SK-N-SH (cell line): ENCODE measurements at regions not wholly inside any gene's neighbourhood (a gene's known extent, or its start where the extent isn't known, plus 50 kb on each side); places are given as distances from the start of the nearest gene placed in this dataset.

Source experiments
- CTCF ChIA-PET: fragments of 300-600, 350-600 bp; formaldehyde crosslinking; extraction: SDS; loops from one replicate; lab custom pipeline; 2021; lab: Yijun Ruan, JAX
- POLR2A ChIA-PET: fragments of 350-600 bp; sonication (Branson Sonifier 250); formaldehyde crosslinking; extraction: SDS; loops from one replicate; lab custom pipeline; 2020; ENCODE audit warnings: antibody characterized with exemption, inconsistent platforms; lab: Yijun Ruan, JAX
- DNase-seq: peaks from one replicate; pipeline ENCODE4 v3.0.0; 2012
- H2AFZ ChIP-seq: fragments of 200-600 bp; sonication (generic); 2 replicates; pipeline ENCODE4 v1.8.1; 2016; ENCODE audit warnings: antibody characterized with exemption, mild to moderate bottlenecking, low read depth
- H3F3A ChIP-seq: fragments of 200-600 bp; sonication (generic); replicated peaks from 2 replicates; pipeline ENCODE3; 2016; ENCODE audit warnings: antibody characterized with exemption, mild to moderate bottlenecking; ENCODE audit not compliant: insufficient read depth
- H3K27ac ChIP-seq, 2 experiments: fragments of 200-500 bp in 1 of 2; fragments of 200-600 bp in 1 of 2; sonication (Bioruptor generic) in 1 of 2; sonication (generic), shearing (Covaris generic) in 1 of 2; 2 replicates each; pipeline versions ENCODE4 v1.5.1 to v1.6.1; 2014 to 2016; ENCODE audit warnings: low read depth in 2 of 2, inconsistent platforms in 1 of 2, low read length in 1 of 2, mild to moderate bottlenecking in 1 of 2, mixed read lengths in 1 of 2
- H3K27me3 ChIP-seq: fragments of 200-600 bp; sonication (generic), shearing (Covaris generic); 2 replicates; pipeline ENCODE4 v1.6.1; 2016; ENCODE audit warnings: mixed run types; ENCODE audit not compliant: insufficient read depth
- H3K36me3 ChIP-seq, 2 experiments: fragments of 200-500 bp in 1 of 2; fragments of 200-600 bp in 1 of 2; sonication (Bioruptor generic) in 1 of 2; sonication (generic) in 1 of 2; replicated peaks in 1 of 2; 2 replicates each; pipeline versions ENCODE3 to v1.5.1; 2014 to 2016; ENCODE audit warnings: low read length in 1 of 2, mild to moderate bottlenecking in 1 of 2; ENCODE audit not compliant: insufficient read depth in 2 of 2, control insufficient read depth in 1 of 2
- H3K4me1 ChIP-seq, 2 experiments: fragments of 200-500 bp in 1 of 2; fragments of 200-600 bp in 1 of 2; sonication (Bioruptor generic) in 1 of 2; sonication (generic), shearing (Covaris generic) in 1 of 2; 2 replicates each; pipeline versions ENCODE4 v1.5.1 to v1.6.1; 2014 to 2016; ENCODE audit warnings: low read depth in 1 of 2, low read length in 1 of 2, mixed run types in 1 of 2; ENCODE audit not compliant: insufficient read depth in 2 of 2, control insufficient read depth in 1 of 2
- H3K4me2 ChIP-seq: fragments of 200-600 bp; sonication (generic), shearing (Covaris generic); 2 replicates; pipeline ENCODE4 v1.6.1; 2017; ENCODE audit warnings: mixed run types
- H3K4me3 ChIP-seq, 2 experiments: fragments of 200-500 bp in 1 of 2; fragments of 200-600 bp in 1 of 2; sonication (Bioruptor generic) in 1 of 2; sonication (generic), shearing (Covaris generic) in 1 of 2; 2 replicates each; pipeline versions ENCODE4 v1.5.1 to v1.8.1; 2014 to 2016; ENCODE audit warnings: low read depth in 2 of 2, inconsistent platforms in 1 of 2, low read length in 1 of 2, mild to moderate bottlenecking in 1 of 2, mixed read lengths in 1 of 2, moderate library complexity in 1 of 2
- H3K79me2 ChIP-seq: fragments of 200-600 bp; sonication (generic); 2 replicates; pipeline ENCODE4 v1.8.1; 2017; ENCODE audit warnings: mild to moderate bottlenecking; ENCODE audit not compliant: insufficient read depth
- H3K9ac ChIP-seq: fragments of 200-600 bp; sonication (generic); 2 replicates; pipeline ENCODE4 v1.6.1; 2017; ENCODE audit warnings: mixed run types
- H3K9me2 ChIP-seq: fragments of 200-600 bp; sonication (generic); 2 replicates; pipeline ENCODE4 v1.6.1; 2017; ENCODE audit warnings: mixed run types
- H3K9me3 ChIP-seq: fragments of 200-600 bp; sonication (generic); 2 replicates; pipeline ENCODE4 v1.6.1; 2017; ENCODE audit warnings: mixed run types, mild to moderate bottlenecking, moderate library complexity
- H4K20me1 ChIP-seq: fragments of 200-600 bp; sonication (generic); 2 replicates; pipeline ENCODE4 v1.6.1; 2017; ENCODE audit warnings: mild to moderate bottlenecking, mixed run types; ENCODE audit not compliant: insufficient read depth
- CHD2 ChIP-seq: fragments of 150-350 bp; IDR thresholded peaks from 2 replicates; pipeline ENCODE4 v1.6.1; 2018; ENCODE audit warnings: low read length; ENCODE audit not compliant: partially characterized antibody
- ELF1 ChIP-seq: IDR thresholded peaks from 2 replicates; pipeline ENCODE4 v1.4.0; 2012
- FOXJ3 ChIP-seq: sonication (generic); formaldehyde crosslinking; IDR thresholded peaks from 2 replicates; pipeline ENCODE4 v1.5.1; 2020; ENCODE audit warnings: mild to moderate bottlenecking, missing genetic modification reagents
- GATA2 ChIP-seq: sonication (generic); formaldehyde crosslinking; IDR thresholded peaks from 2 replicates; pipeline ENCODE4 v1.5.0; 2020; ENCODE audit warnings: mild to moderate bottlenecking, missing genetic modification reagents
- NFIC ChIP-seq: IDR thresholded peaks from 2 replicates; pipeline ENCODE4 v1.4.0; 2012; ENCODE audit warnings: borderline replicate concordance
- PBX3 ChIP-seq: IDR thresholded peaks from 2 replicates; pipeline ENCODE4; 2012
- POLR2AphosphoS5 ChIP-seq: IDR thresholded peaks from 2 replicates; pipeline ENCODE4 v1.6.1; 2012; ENCODE audit warnings: low read depth, low read length
- RAD21 ChIP-seq: IDR thresholded peaks from 2 replicates; pipeline ENCODE4 v1.6.1; 2012; ENCODE audit warnings: mild to moderate bottlenecking, low read length
- RCOR1 ChIP-seq: fragments of 150-350 bp; IDR thresholded peaks from 2 replicates; pipeline ENCODE4 v1.6.1; 2017; ENCODE audit warnings: antibody characterized with exemption, low read length
- RFX5 ChIP-seq: IDR thresholded peaks from 2 replicates; pipeline ENCODE4 v1.6.1; 2012; ENCODE audit warnings: mild to moderate bottlenecking, improper control_type of control experiment, low read length
- RXRA ChIP-seq: IDR thresholded peaks from 2 replicates; pipeline ENCODE4 v1.4.0; 2012; ENCODE audit warnings: low read depth, mild to moderate bottlenecking, borderline replicate concordance
- TAF1 ChIP-seq: IDR thresholded peaks from 2 replicates; pipeline ENCODE4 v1.6.1; 2012; ENCODE audit warnings: low read depth, mild to moderate bottlenecking, low read length, moderate library complexity, borderline replicate concordance
- TEAD4 ChIP-seq: IDR thresholded peaks from 2 replicates; pipeline ENCODE4 v1.4.0; 2012; ENCODE audit warnings: mild to moderate bottlenecking, borderline replicate concordance; ENCODE audit not compliant: insufficient read depth
- USF2 ChIP-seq: fragments of 150-350 bp; IDR thresholded peaks from 2 replicates; pipeline ENCODE4 v1.6.1; 2017; ENCODE audit warnings: antibody characterized with exemption, low read length, low read depth, borderline replicate concordance
- YY1 ChIP-seq: IDR thresholded peaks from 2 replicates; pipeline ENCODE4 v1.4.0; 2012; ENCODE audit warnings: low read depth, mild to moderate bottlenecking
- ZBTB33 ChIP-seq: IDR thresholded peaks from 2 replicates; pipeline ENCODE4 v1.4.0; 2012; ENCODE audit warnings: low read depth, borderline replicate concordance
- WGBS: methylation state at CpG from one replicate; pipeline ENCODE4 v1.1.6; 2017; ENCODE audit warnings: low lambda C conversion rate; 5-methylcytosine and 5-hydroxymethylcytosine counted together
- TF ChIP-seq, protein P1 (sequence below): IDR thresholded peaks from 2 replicates; pipeline ENCODE4 v1.6.1; 2012; ENCODE audit warnings: mild to moderate bottlenecking, low read depth, low read length, moderate library complexity
- TF ChIP-seq, protein P2 (sequence below): IDR thresholded peaks from 2 replicates; pipeline ENCODE4 v1.4.0; 2012; ENCODE audit warnings: low read depth, borderline replicate concordance
- TF ChIP-seq, protein P3 (sequence below): fragments of 200-600 bp; sonication (generic); IDR thresholded peaks from 2 replicates; pipeline ENCODE4 v1.6.1; 2017; ENCODE audit warnings: antibody characterized with exemption, mild to moderate bottlenecking, moderate library complexity

GRCh38 chr2:220334871-220335590 is 707.6 kb downstream of the SLC4A3 start:
- no peaks in the 10 kb centered on the region for H3K36me3 ChIP-seq
- DNase-seq = no peak
- H3K9ac ChIP-seq = no peak overlapping the region
- H3K27me3 ChIP-seq = no peaks in the 10 kb centered on the region
- H3K79me2 ChIP-seq = no peaks in the 10 kb centered on the region
- H3K4me3 ChIP-seq = no peak overlapping the region
- TF ChIP-seq USF2 (no peak), TEAD4 (no peak), RXRA (no peak), PBX3 (no peak), YY1 (no peak), RAD21 (no peak), FOXJ3 (CRISPR knock-in tag) (no peak), NFIC (no peak), POLR2AphosphoS5 (no peak), RCOR1 (no peak), CHD2 (no peak), TAF1 (no peak), RFX5 (no peak), ELF1 (no peak), ZBTB33 (no peak), GATA2 (CRISPR knock-in tag) (no peak)
- TF ChIP-seq, protein P1, sequence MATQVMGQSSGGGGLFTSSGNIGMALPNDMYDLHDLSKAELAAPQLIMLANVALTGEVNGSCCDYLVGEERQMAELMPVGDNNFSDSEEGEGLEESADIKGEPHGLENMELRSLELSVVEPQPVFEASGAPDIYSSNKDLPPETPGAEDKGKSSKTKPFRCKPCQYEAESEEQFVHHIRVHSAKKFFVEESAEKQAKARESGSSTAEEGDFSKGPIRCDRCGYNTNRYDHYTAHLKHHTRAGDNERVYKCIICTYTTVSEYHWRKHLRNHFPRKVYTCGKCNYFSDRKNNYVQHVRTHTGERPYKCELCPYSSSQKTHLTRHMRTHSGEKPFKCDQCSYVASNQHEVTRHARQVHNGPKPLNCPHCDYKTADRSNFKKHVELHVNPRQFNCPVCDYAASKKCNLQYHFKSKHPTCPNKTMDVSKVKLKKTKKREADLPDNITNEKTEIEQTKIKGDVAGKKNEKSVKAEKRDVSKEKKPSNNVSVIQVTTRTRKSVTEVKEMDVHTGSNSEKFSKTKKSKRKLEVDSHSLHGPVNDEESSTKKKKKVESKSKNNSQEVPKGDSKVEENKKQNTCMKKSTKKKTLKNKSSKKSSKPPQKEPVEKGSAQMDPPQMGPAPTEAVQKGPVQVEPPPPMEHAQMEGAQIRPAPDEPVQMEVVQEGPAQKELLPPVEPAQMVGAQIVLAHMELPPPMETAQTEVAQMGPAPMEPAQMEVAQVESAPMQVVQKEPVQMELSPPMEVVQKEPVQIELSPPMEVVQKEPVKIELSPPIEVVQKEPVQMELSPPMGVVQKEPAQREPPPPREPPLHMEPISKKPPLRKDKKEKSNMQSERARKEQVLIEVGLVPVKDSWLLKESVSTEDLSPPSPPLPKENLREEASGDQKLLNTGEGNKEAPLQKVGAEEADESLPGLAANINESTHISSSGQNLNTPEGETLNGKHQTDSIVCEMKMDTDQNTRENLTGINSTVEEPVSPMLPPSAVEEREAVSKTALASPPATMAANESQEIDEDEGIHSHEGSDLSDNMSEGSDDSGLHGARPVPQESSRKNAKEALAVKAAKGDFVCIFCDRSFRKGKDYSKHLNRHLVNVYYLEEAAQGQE = no peak
- TF ChIP-seq, protein P2, sequence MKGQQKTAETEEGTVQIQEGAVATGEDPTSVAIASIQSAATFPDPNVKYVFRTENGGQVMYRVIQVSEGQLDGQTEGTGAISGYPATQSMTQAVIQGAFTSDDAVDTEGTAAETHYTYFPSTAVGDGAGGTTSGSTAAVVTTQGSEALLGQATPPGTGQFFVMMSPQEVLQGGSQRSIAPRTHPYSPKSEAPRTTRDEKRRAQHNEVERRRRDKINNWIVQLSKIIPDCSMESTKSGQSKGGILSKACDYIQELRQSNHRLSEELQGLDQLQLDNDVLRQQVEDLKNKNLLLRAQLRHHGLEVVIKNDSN = no peak
- TF ChIP-seq, protein P3, sequence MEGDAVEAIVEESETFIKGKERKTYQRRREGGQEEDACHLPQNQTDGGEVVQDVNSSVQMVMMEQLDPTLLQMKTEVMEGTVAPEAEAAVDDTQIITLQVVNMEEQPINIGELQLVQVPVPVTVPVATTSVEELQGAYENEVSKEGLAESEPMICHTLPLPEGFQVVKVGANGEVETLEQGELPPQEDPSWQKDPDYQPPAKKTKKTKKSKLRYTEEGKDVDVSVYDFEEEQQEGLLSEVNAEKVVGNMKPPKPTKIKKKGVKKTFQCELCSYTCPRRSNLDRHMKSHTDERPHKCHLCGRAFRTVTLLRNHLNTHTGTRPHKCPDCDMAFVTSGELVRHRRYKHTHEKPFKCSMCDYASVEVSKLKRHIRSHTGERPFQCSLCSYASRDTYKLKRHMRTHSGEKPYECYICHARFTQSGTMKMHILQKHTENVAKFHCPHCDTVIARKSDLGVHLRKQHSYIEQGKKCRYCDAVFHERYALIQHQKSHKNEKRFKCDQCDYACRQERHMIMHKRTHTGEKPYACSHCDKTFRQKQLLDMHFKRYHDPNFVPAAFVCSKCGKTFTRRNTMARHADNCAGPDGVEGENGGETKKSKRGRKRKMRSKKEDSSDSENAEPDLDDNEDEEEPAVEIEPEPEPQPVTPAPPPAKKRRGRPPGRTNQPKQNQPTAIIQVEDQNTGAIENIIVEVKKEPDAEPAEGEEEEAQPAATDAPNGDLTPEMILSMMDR = no peak
- no peaks in the 10 kb centered on the region for H3F3A ChIP-seq
- H4K20me1 ChIP-seq = no peaks in the 10 kb centered on the region
- no peaks in the 10 kb centered on the region for H3K9me3 ChIP-seq
- H3K4me2 ChIP-seq = no peak overlapping the region
- H2AFZ ChIP-seq = no peak overlapping the region
- H3K9me2 ChIP-seq = no peaks in the 10 kb centered on the region
- ChIA-PET POLR2A (no interaction called here), CTCF (no interaction called here)
- WGBS = 34% methylated on average over 4 of the region's 4 CpGs
- H3K27ac ChIP-seq = no peak overlapping the region
- H3K4me1 ChIP-seq = peaks cover 0 to 14% of the 10 kb centered on the region in 2 experiments; a peak in 1 of 4 replicates
